GM23248 (cell line): ENCODE measurements at regions not wholly inside any gene's neighbourhood (a gene's known extent, or its start where the extent isn't known, plus 50 kb on each side); places are given as distances from the start of the nearest gene placed in this dataset.

ENCODE experiments used
- EZH2 ChIP-seq: fragments of 200-600 bp; sonication (generic); IDR thresholded peaks from 2 replicates; pipeline ENCODE4 v1.6.1; 2018; ENCODE audit warnings: antibody characterized with exemption, mild to moderate bottlenecking; ENCODE audit not compliant: insufficient read depth, poor library complexity, severe bottlenecking
- EZH2phosphoT487 ChIP-seq: fragments of 200-600 bp; sonication (generic); IDR thresholded peaks from 2 replicates; pipeline ENCODE4 v1.6.1; 2018; ENCODE audit warnings: antibody characterized with exemption, moderate library complexity, mild to moderate bottlenecking, low read depth; ENCODE audit not compliant: insufficient read depth

DNA sequence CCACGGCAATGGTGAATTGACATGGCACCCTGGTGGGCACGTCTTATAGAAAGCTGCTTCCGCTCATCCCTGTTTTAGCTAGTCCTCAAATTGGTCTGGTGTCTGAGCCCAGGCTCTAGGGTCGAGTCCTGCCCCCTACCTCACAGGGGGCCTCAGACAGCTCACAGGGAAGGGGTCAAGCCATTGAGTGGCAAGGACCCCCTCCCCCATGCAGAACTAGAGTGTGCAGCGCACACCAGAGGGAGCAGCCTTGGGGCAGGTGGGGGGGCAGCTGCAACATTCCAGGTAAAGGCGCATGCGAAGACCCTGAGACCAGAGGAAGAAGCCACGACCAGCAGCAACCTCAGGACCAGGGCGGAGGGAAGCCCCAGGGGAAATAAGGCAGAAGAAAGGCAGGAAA, 240.4 kb upstream of the PPP2R2D start:
- TF ChIP-seq EZH2 = no peak
- no peak for TF ChIP-seq EZH2phosphoT487
